ENCODE measurements at regions not wholly inside any gene's neighbourhood (a gene's known extent, or its start where the extent isn't known, plus 50 kb on each side); places are given as distances from the start of the nearest gene placed in this dataset.

GRCh38 chr1:4173731-4174130, 273.7 kb upstream of the C1orf174 start:
- H3K4me3 ChIP-seq (ENCODE audit: low read length), result no peak overlapping the region
- no peak for TF ChIP-seq CTCF (IDR thresholded peaks at IDR 0.05; ENCODE audit: insufficient read depth, low read depth, low read length, missing control alignments)
- no peak for DNase-seq (ENCODE audit: low read depth)

GRCh38 chr1:4174291-4175200, 274.5 kb upstream of the C1orf174 start:
- DNase-seq (ENCODE audit: low read depth), result no peak
- no peak for TF ChIP-seq CTCF (IDR thresholded peaks at IDR 0.05; ENCODE audit: insufficient read depth, low read depth, low read length, missing control alignments)
- no peak overlapping the region for H3K4me3 ChIP-seq (ENCODE audit: low read length)

GRCh38 chr1:4175566-4176405, 275.7 kb upstream of the C1orf174 start:
- no peak for DNase-seq (ENCODE audit: low read depth)
- no peak for TF ChIP-seq CTCF (IDR thresholded peaks at IDR 0.05; ENCODE audit: insufficient read depth, low read depth, low read length, missing control alignments)
- H3K4me3 ChIP-seq (ENCODE audit: low read length), result no peak overlapping the region

GRCh38 chr1:4176841-4177240, 276.8 kb upstream of the C1orf174 start:
- no peak overlapping the region for H3K4me3 ChIP-seq (ENCODE audit: low read length)
- DNase-seq (ENCODE audit: low read depth), result no peak
- no peak for TF ChIP-seq CTCF (IDR thresholded peaks at IDR 0.05; ENCODE audit: insufficient read depth, low read depth, low read length, missing control alignments)

- no peak for TF ChIP-seq CTCF (IDR thresholded peaks at IDR 0.05; ENCODE audit: insufficient read depth, low read depth, low read length, missing control alignments)
- H3K4me3 ChIP-seq (ENCODE audit: low read length), result no peak overlapping the region
- no peak for DNase-seq (ENCODE audit: low read depth)
These were observed 277.5 kb upstream of the C1orf174 start for GRCh38 chr1:4177425-4178150.

- no peak for DNase-seq (ENCODE audit: low read depth)
- H3K4me3 ChIP-seq (ENCODE audit: low read length), result no peak overlapping the region
- no peak for TF ChIP-seq CTCF (IDR thresholded peaks at IDR 0.05; ENCODE audit: insufficient read depth, low read depth, low read length, missing control alignments)
These were observed 278.5 kb upstream of the C1orf174 start for GRCh38 chr1:4178501-4179113.

Measured in epithelial cell of esophagus (primary cell).